ENCODE measurements at regions not wholly inside any gene's neighbourhood (a gene's known extent, or its start where the extent isn't known, plus 50 kb on each side); places are given as distances from the start of the nearest gene placed in this dataset.

DNA sequence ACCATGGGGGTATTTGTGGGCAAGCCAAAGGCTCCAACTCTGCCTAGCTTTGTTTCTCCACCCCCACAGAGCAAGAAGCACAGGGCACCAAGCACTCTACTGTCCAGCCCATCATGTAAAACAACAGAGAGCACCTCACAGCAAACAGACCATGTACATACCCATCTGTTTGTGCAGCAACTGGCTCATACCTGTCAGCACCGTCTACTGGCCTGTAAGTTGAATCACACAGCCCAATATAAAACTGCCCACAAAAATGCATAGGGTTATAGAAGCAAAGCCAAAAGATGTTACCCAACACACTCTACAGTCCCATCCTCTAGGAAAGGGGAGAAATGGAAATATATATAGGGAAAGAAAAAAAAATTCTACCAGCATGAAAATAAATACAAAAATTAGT is 139.7 kb upstream of the CPNE4 start:
- TF ChIP-seq, protein P1, sequence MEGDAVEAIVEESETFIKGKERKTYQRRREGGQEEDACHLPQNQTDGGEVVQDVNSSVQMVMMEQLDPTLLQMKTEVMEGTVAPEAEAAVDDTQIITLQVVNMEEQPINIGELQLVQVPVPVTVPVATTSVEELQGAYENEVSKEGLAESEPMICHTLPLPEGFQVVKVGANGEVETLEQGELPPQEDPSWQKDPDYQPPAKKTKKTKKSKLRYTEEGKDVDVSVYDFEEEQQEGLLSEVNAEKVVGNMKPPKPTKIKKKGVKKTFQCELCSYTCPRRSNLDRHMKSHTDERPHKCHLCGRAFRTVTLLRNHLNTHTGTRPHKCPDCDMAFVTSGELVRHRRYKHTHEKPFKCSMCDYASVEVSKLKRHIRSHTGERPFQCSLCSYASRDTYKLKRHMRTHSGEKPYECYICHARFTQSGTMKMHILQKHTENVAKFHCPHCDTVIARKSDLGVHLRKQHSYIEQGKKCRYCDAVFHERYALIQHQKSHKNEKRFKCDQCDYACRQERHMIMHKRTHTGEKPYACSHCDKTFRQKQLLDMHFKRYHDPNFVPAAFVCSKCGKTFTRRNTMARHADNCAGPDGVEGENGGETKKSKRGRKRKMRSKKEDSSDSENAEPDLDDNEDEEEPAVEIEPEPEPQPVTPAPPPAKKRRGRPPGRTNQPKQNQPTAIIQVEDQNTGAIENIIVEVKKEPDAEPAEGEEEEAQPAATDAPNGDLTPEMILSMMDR (IDR thresholded peaks at IDR 0.05): no peak
- TF ChIP-seq POLR2A (IDR thresholded peaks at IDR 0.05): no peak
- no peak for TF ChIP-seq POLR2AphosphoS5 (IDR thresholded peaks at IDR 0.05; ENCODE audit: insufficient read depth in 1 of 2, low read depth in 1 of 2)
- intact Hi-C loops (cut with DNase I): no loop called here
- H3K9me3 ChIP-seq: no peaks in the 10 kb centered on the region
- no peaks in the 10 kb centered on the region for H3K36me3 ChIP-seq
- no peaks in the 10 kb centered on the region for H3K4me1 ChIP-seq
- DNase-seq (ENCODE audit: extremely low spot score in 2 of 2): no peak
- H3K27me3 ChIP-seq: no peaks in the 10 kb centered on the region
- H3K27ac ChIP-seq: no peak overlapping the region
- H3K4me3 ChIP-seq: no peak overlapping the region

DNA sequence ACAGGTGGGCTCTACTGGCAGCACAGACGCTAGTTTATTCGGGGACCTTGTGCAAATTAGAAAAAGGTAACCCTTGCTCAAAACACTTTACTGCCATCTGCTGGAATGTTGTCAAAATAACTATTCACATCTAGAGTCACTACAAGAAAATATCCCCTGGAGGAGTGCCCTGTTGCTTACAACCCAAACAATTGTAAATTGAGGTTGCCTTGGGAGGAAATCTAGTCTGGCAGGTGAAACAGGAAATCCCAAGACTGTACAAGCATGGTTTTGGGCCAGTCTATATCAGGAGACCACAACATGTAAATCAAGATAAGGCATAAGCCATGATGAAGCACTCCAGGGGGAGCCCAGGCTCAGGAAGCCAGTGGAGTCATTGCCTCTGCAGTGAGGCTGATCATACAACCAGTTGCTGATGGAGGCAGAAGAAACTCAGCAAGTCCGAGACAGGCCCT is 136.8 kb upstream of the ACP3 start:
- TF ChIP-seq, protein P1 (IDR thresholded peaks at IDR 0.05): peak in 2 of 3 experiments; percentile 1 to 30
- TF ChIP-seq POLR2AphosphoS5 (IDR thresholded peaks at IDR 0.05; ENCODE audit: insufficient read depth in 1 of 2, low read depth in 1 of 2) (no peak), POLR2A (IDR thresholded peaks at IDR 0.05) (no peak)
- Histone ChIP-seq H3K9me3 (no peaks in the 10 kb centered on the region), H3K4me1 (no peaks in the 10 kb centered on the region), H3K4me3 (no peak overlapping the region), H3K27me3 (no peaks in the 10 kb centered on the region), H3K27ac (no peak overlapping the region), H3K36me3 (no peaks in the 10 kb centered on the region)
- no peak for DNase-seq (ENCODE audit: extremely low spot score in 2 of 2)
- intact Hi-C loops (cut with DNase I): no loop called here

DNA sequence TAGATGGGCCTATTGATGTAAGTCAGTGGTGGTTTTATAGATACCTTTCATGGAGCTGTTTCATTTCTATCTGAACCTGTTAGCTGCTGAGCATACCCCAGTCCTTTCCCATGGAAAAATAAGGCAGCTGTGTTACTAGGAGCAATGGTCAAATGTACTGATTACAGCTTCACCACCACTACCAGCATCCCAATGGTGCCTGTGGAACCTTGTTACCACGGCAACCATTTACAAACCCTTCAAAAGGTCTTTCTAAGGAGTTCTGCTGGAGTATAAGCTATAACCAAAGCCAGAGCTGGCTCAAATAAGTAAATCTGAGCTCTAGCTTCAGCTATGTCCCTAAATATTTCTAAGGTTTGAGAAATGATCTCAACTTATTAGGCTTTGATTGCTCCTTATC is 133.4 kb upstream of the ACP3 start:
- H3K27ac ChIP-seq: no peak overlapping the region
- TF ChIP-seq POLR2AphosphoS5 (IDR thresholded peaks at IDR 0.05; ENCODE audit: insufficient read depth in 1 of 2, low read depth in 1 of 2) (no peak), POLR2A (IDR thresholded peaks at IDR 0.05) (no peak)
- TF ChIP-seq, protein P1 (IDR thresholded peaks at IDR 0.05): no peak
- no peak for DNase-seq (ENCODE audit: extremely low spot score in 2 of 2)
- H3K9me3 ChIP-seq: no peaks in the 10 kb centered on the region
- no peaks in the 10 kb centered on the region for H3K4me1 ChIP-seq
- H3K27me3 ChIP-seq: no peaks in the 10 kb centered on the region
- intact Hi-C loops (cut with DNase I): no loop called here
- no peaks in the 10 kb centered on the region for H3K36me3 ChIP-seq
- no peak overlapping the region for H3K4me3 ChIP-seq

DNA sequence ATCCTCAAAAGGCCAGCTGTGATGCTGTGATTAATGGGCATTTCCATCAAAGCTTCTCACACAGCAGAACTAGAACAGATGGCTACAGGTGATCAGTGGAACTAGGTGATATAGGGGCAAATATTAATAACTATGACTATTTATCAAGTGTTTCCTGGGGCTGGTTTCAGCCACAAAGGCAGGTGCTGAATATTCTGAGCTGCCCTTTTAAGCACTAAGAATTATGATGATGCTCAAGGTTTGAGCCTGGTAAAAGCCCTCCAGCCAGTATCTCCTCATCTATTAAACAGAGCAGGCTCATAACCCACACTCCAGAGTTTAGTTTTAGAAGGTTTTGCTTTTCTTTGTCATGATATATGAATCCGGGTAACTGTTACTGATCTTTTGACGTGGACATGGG is 129.5 kb upstream of the ACP3 start:
- Histone ChIP-seq H3K36me3 (no peaks in the 10 kb centered on the region), H3K4me3 (no peak overlapping the region), H3K4me1 (no peaks in the 10 kb centered on the region), H3K27me3 (no peaks in the 10 kb centered on the region), H3K27ac (no peak overlapping the region), H3K9me3 (no peaks in the 10 kb centered on the region)
- TF ChIP-seq POLR2A (IDR thresholded peaks at IDR 0.05) (no peak), POLR2AphosphoS5 (IDR thresholded peaks at IDR 0.05; ENCODE audit: insufficient read depth in 1 of 2, low read depth in 1 of 2) (no peak)
- TF ChIP-seq, protein P1 (IDR thresholded peaks at IDR 0.05): no peak
- intact Hi-C loops (cut with DNase I): no loop called here
- no peak for DNase-seq (ENCODE audit: extremely low spot score in 2 of 2)

DNA sequence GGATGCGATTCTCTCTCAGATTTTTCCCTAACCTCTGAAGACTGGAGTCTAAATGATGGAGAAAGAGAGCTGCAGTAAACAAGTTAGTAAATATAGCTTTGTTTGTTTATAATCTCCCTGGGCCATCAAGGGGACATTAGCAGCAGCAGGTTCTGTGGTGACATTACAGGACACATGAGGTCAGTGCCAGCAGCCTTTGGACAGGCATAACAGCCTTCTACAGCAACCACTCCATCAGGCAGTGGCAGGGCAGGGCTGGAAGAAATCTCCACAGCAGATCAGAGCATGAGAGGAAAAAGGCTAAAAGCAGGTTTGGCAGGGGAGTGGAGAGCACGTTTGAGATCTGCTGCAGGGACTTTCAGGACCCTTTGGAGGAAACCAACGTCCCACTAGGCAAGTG is 127.6 kb upstream of the ACP3 start:
- no peaks in the 10 kb centered on the region for H3K36me3 ChIP-seq
- no peaks in the 10 kb centered on the region for H3K9me3 ChIP-seq
- H3K27ac ChIP-seq: no peak overlapping the region
- H3K4me3 ChIP-seq: no peak overlapping the region
- no peaks in the 10 kb centered on the region for H3K27me3 ChIP-seq
- H3K4me1 ChIP-seq: no peaks in the 10 kb centered on the region
- DNase-seq (ENCODE audit: extremely low spot score in 2 of 2): no peak
- intact Hi-C loops (cut with DNase I): no loop called here
- TF ChIP-seq, protein P1 (IDR thresholded peaks at IDR 0.05): no peak
- TF ChIP-seq POLR2AphosphoS5 (IDR thresholded peaks at IDR 0.05; ENCODE audit: insufficient read depth in 1 of 2, low read depth in 1 of 2) (no peak), POLR2A (IDR thresholded peaks at IDR 0.05) (no peak)
